Fibroblast of mammary gland (primary cell): ENCODE measurements at regions not wholly inside any gene's neighbourhood (a gene's known extent, or its start where the extent isn't known, plus 50 kb on each side); places are given as distances from the start of the nearest gene placed in this dataset.
"Not testable (repeated sequence)": the region's sequence is repeated elsewhere in the genome, so short reads cannot be mapped to it uniquely, and the experiment has no call there.

ENCODE experiments used
- DNase-seq: peaks from one replicate; pipeline ENCODE4 v3.0.0-alpha.2; 2010; ENCODE audit warnings: low read depth
- H3K4me3 ChIP-seq: 2 replicates; pipeline ENCODE4 v1.5.1; 2011; ENCODE audit warnings: low read depth, mild to moderate bottlenecking, low read length, moderate library complexity; ENCODE audit not compliant: control insufficient read depth
- CTCF ChIP-seq: conservative IDR thresholded peaks from 2 replicates; pipeline ENCODE4 v1.5.1; 2011; ENCODE audit warnings: low read depth, low read length, inconsistent platforms; ENCODE audit not compliant: control insufficient read depth, insufficient read depth

GRCh38 chr4:60721685-60722084 is 478.4 kb upstream of the ADGRL3 start:
- no peak for TF ChIP-seq CTCF
- H3K4me3 ChIP-seq: no peak overlapping the region
- DNase-seq: no peak

GRCh38 chr4:60723796-60724195 is 476.3 kb upstream of the ADGRL3 start:
- no peak overlapping the region for H3K4me3 ChIP-seq
- DNase-seq: no peak
- no peak for TF ChIP-seq CTCF

- peak; percentile 61 for DNase-seq
- H3K4me3 ChIP-seq: no peak overlapping the region
- TF ChIP-seq CTCF: no peak
These were observed 475.5 kb upstream of the ADGRL3 start for GRCh38 chr4:60724623-60725022.

- no peak for TF ChIP-seq CTCF
- H3K4me3 ChIP-seq: no peak overlapping the region
- no peak for DNase-seq
These were observed 473.3 kb upstream of the ADGRL3 start for GRCh38 chr4:60726779-60727178.

DNA sequence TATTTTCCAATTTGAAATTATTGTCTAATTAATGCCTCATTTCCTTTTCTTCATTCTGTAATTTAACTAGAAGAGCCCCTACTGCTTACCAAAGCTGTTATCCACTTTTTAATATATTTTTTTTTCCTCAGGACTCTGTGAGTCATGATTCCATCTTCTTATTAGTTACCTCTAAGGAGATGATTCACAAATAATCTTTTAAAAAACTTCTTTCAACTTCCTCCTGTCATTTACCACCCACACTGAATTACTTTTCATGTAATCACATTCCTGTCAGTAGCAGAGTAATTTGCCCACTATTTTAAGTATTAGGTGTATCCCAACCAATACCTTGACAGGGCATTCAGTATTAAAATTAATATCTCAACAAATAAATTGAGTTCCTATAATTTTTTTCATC is 470.9 kb upstream of the ADGRL3 start:
- no peak overlapping the region for H3K4me3 ChIP-seq
- DNase-seq: peak; percentile 10
- no peak for TF ChIP-seq CTCF

- not testable (repeated sequence) for DNase-seq, H3K4me3 ChIP-seq
These were observed 470.4 kb upstream of the ADGRL3 start for GRCh38 chr4:60729764-60730163.

- H3K4me3 ChIP-seq: no peak overlapping the region
- no peak for TF ChIP-seq CTCF
- peak; percentile 50 for DNase-seq
These were observed 462.3 kb upstream of the ADGRL3 start for GRCh38 chr4:60737858-60738257.

DNA sequence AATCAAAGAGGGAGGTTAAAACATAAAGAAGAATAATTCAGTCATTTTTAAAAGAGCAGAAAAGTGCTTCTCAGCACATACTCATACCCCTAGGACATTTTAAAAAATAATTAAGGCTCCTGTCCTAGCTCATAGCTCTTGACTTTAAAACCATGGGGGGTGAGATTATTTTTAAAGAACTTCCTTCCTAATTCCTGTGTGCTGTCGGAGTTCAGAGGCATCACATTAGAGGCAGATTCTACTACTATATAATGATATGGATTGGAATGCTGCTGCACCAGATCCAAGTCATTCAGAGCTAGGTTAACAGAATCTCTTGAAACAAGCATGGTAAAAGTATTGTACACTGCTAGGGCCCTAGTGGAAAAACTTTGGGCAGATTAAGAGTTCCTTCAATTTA is 456.5 kb upstream of the ADGRL3 start:
- DNase-seq: no peak
- no peak for TF ChIP-seq CTCF
- no peak overlapping the region for H3K4me3 ChIP-seq
